GM19455 (cell line): ENCODE measurements at regions not wholly inside any gene's neighbourhood (a gene's known extent, or its start where the extent isn't known, plus 50 kb on each side); places are given as distances from the start of the nearest gene placed in this dataset.

ENCODE experiments used
- ATAC-seq: cut with Tn5 transposase; IDR thresholded peaks from one replicate; pipeline ENCODE4 v1.9.1; 2021; ENCODE audit not compliant: unreplicated experiment

DNA sequence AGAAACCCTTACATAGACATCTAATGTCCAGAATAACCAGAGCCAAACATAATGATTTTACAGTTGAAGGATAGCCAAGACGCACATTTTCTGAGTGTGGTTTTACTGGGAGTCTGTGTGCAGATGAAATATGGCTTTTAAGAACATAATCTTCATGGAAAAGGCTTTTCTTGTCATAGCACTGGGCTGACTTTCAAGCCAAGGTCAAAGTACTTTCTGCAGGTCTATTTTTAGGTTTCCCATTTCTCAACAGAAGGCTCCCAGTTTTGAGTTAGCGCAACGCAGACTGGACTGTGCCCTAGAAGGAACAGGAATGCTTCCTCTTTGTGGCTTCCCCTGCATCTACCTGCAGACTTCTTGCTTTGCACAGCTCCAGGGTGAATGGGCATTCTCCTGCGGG is 92.3 kb upstream of the UPP2 start:
- ATAC-seq, result no peak

DNA sequence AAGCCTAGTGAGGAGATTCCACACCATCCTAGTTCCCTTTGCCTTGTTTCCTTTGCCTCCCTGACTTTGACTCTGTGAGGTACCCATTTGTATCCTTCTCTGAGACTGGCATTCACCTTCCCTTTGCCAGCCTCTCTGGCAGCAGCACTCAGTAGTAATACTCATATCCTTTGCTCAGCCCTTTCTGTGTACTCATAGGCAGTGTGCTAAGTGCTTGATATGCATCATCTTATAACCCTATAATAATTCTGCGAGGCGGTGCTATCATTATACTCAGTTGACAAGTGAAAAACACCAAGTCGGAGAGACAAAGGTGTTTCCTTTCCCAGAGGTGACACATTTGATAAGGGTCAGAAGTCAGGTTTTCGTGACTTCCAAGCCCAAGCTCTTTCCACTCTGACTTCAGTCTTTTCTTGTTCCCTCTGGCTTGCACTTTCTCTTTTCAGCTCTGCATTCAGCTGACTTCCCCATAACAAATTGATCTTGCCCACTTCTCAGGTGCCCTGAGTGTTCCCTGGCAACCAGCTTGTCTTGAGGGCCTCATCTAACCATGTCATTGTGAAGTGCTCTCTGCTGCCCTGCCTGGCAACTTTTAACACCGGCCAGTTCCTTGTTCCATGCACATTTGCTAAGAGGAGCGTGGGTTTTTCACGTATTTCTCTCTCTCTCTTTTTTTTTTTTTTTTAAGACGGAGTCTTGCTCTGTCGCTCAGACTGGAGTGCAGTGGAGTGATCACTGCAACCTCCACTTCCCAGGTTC is 94.5 kb upstream of the UPP2 start:
- no peak for ATAC-seq

DNA sequence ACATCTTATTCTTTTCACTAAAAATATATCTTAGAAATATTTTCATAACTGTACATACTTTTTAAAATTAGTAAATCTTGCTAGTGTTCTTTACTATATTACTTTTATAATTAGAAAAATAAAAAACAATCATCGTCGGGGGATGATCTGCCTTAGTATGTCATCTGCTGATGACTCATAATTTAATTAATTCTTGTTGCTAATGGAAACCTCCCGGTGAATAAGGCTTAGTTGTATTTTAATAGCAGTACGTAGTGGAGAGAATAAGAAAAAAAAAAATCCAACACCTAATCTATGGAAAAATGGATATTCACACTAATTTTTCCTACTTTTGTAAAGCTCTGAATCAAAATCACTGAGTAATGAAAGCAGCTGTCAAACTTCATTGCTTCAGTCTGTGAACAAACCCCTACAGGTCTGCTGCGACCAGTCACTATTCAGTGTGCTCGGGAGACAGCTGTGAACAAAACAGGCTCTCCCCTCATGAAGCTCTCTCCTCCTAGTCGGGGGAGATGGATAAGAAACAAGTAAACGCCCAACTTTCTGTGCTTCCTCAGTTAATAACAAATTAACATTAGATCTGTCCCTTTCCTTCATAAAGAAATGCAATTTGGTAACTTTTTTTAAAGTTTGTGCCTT is 97.4 kb upstream of the UPP2 start:
- ATAC-seq, result no peak

DNA sequence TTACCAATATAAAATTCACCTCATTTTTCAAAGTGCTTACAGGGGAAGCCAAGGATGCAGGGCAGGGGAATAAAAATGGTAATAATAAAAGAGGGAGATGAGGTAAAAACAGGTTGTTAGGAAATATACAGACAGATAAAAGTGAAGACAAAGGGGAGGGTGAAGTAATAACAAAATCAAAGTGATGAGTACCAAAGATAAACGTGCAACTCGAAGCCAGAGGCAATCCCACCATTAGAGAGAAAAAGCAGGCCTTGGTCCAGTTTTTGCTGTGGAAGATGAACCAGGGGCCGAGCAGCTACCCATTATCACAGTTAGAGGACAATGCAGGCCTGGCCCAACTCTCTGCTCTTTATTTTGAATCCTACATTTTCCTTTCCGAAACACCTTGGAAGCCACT is 99.6 kb upstream of the UPP2 start:
- ATAC-seq, result no peak

DNA sequence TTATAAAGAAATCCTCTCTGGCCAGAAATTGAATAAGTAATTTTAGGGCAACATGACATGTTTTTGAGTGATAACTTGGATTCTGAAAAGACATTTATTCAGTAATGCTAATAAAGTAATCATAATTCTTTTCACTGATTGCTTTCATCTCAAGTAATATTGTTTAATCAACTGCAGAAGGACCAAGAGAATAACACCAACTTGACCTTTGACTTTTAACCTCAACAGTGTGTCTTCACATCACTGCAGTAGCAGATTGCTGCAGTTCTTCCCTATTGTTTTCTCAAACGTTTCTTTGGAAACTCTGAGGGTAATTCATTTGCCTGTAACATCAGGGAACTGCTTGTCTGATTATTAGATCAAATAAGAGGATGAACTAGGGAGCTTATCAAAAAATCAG is 104.9 kb upstream of the UPP2 start:
- no peak for ATAC-seq

DNA sequence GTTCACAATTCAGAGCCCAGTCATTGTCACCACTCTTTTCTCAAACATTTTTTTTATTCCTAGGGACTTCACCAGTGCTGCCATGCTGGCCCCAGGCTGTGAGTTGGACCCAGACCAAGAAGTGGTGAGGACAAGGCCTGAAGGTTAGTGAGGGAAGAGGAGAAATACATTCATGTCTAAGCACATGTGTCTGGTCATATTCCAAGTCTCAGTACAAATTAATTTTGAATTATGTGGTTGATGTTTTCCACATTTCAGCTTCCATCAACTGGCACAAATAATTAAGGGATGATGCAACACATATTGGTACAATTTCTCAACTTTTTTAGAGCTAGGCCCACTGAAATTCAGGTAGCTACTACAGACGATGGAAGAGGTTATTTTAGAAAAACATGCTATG is 106.6 kb upstream of the UPP2 start:
- ATAC-seq, result no peak

DNA sequence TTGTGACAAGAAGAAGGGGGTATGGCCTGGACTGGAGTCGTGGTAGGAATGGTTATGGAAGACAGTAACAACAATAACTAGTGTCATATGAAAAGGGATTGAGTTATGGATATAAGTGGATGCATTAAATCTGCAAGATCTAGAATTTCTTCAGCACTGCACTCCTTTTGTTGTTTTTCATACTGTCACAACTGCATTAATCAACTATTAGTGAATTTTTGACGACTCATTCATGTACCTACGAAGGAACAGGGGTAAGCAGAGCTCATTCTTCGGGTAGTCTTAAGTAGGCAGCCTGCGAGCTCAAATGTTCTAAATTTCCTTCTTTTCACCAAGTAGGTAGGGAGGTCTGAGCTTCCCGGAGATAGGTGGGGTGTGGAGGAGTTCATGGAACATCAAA is 109.7 kb upstream of the UPP2 start:
- no peak for ATAC-seq

DNA sequence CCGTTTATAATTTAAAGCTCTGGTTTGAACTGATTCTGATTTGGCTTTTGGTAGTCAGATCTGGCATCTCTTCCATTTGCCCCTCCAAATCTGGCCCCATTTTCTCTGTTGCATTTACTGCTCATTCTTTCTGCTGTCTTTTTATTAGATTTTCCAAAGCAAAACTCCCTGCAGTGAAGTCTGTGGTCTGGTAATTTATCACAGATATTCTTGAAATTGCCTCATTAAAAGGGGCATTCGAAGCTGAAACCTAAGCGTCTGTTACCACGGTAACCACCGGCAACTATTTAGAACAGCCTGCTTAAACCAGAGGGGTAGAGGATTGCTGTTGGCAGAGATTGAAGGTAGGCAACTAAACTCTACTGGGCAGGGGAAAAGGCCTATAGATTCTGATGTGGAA is 111.5 kb upstream of the UPP2 start:
- no peak for ATAC-seq

DNA sequence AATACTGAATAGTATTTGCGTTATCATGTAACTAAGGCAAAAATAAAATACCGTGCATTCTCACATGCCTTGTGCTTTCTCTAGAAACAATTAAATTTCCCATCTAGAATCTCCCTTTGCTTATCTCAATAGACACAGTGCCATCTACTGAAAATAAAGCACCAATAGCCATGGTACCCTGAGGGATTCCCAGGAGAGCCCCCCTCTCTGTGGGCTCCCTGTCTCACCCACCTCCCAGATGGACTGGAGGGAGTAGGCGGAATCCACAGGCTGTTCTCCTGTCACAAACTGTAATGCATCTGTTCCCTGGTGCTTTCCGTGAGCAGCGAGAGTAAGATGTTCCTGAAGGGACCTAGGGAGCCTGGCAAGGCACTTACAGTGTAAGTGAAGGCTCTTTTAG is 112.4 kb upstream of the UPP2 start:
- ATAC-seq, result no peak

DNA sequence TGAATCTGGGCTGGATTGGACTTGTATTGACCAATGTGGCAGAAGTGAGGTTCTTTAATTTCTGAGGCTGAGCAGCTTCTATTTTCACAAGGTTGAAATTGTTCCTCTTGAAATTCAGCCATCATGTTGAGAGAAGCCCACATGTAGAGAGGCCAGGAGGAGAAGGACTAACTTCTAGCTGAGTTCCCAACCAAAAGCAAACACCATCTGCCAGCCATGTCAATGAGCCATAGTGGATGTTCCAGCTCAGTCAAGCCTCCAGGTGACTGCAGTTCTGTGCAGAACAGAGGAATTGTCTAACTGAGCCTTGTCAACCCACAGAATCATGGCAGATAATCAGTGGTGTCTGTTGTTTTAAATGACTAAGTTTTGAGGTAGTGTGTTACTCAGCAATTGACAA is 110.6 kb upstream of the ACVR1 start:
- ATAC-seq, result no peak

DNA sequence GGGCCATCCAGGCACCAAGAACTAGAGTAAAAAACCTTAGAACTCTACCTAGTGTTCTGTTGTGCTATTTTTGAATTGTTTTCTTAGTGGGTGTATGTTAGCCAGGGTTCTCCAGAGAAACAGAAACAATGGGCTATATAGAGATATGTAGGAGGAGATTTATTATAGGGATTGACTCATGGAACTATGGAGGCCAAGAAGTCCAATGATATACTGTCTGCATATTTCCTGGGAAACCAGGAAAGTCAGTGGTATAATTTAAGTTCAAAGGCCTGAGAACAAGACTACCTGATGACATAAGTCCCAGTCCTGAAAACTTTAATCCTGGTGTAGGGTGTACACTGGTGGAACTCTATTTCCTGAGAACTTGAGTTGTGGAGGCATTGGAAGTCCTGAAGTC is 108.7 kb upstream of the ACVR1 start:
- ATAC-seq, result no peak

DNA sequence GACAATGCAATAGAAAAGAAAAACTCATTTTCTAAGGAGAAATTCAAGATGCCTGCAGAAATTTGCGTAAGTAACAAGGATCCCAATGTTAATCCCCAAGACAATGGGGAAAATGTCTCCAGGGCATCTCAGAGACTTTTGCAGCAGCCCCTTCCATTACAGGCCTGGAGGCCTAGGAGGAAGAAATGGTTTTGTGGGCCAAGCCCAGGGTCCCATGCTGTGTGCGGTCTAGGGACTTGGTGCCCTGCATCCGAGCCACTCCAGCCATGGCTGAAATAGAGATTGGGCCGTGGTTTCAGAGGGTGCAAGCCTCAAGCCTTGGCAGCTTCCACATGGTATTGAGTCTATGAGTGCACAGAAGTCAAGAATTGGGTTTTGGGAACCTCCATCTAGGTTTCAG is 103.9 kb upstream of the ACVR1 start:
- ATAC-seq, result no peak

DNA sequence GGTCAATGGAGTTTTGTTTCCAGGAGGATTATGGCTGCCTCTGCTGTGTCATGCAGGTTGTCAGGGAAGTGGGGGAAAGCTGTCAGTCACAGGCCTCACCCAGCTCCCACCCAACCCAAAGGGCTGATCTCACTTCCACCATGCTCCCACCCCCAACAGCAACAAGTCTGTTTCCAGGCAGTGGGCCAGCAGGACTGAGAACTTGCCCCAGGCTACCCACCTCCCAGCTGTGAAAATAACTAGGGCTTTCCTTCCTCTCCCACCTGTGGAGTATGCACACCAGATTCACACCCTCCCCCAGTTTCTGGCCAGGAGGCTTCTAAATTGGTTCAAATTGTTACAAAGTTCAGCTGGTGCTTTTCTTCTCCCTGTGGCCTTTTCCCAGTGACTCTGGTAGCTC is 95.6 kb upstream of the ACVR1 start:
- ATAC-seq, result no peak

DNA sequence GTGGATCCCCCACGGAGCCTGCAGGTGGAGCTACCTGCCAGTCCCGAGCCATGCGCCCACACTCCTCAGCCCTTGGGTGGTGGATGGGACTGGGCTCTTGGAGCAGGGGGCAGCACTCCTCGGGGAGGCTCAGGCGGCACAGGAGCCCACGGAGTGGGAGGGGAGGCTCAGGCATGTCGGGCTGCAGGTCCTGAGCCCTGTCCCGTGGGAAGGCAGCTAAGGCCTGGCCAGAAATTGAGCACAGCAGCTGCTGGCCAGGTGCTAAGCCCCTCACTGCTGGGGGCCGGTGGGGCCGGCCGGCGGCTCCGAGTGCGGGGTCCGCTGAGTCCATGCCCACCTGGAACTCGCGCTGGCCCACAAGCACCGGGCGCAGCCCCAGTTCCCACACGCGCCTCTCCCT is 91.7 kb upstream of the ACVR1 start:
- ATAC-seq, result no peak

DNA sequence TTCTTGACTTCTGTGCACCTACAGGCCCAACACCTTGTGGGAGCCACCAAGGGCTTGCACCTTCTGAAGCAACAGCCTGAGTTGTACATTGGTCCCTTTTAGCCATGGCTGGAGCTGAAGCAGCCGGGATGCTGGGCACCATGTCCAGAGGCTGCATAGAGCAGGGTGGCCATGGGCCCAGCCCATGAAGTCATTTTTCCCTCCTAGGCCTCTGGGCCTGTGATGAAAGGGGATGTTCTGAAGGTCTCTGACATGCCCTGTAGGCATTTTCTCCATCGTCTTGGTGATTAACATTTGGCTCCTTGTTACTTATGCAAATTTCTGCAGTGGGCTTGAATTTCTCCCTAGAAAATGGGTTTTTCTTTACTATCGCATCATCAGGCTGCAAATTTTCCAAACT is 83.1 kb upstream of the ACVR1 start:
- ATAC-seq, result no peak

DNA sequence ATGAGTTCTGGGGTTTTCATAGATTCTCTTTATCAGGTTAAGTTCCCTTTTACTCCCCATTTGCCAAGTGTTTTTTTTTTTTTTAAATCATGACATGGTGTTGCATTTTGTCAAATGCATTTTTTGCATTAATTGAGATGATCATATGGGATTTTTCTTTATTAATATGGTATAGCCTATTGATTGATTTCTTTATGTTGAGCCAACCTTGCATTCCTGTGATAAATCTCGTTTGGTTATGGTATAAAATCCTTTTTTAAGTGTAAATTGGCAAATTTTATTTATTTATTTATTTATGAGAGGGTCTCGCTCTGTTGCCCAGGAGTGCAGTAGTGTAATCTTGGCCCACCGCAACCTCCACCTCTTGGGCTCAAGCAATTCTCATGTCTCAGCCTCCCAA is 81.5 kb upstream of the ACVR1 start:
- no peak for ATAC-seq

DNA sequence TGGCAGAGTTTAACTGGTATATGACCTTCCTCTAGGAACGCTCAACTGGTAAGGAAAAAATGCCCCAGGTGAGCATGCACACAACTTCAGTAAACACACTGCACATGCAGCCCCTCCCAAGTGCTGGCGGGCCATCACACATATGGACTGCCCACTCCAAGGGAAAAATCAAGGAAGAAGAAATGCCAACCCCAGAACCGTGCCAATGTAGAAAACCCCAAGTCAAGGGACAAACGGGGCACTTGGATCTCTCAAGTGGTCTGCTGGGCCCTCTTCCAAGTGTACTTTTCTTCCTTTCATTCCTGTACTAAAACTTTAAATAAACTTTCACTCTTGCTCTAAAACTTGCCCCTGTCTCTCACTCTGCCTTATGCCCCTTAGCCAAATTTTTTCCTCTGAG is 76.4 kb upstream of the ACVR1 start:
- no peak for ATAC-seq

DNA sequence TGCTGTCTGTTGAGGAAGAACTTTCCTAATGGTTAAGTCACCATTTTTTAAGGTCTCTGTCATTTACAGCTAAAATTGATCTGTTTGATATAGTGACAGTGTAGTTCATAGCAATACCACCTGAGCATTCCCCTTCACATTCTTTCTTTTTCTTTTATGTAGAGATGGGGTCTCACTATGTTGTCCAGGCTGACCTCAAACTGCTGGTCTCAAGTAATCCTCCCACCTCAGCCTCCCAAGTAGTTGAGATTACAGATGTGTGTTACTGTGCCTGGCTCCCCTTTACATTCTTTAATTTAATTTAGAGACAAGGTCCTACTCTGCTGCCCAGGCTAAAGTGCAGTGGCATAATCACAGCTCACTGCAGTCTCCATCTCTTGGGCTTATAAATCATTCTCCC is 72.7 kb upstream of the ACVR1 start:
- no peak for ATAC-seq

DNA sequence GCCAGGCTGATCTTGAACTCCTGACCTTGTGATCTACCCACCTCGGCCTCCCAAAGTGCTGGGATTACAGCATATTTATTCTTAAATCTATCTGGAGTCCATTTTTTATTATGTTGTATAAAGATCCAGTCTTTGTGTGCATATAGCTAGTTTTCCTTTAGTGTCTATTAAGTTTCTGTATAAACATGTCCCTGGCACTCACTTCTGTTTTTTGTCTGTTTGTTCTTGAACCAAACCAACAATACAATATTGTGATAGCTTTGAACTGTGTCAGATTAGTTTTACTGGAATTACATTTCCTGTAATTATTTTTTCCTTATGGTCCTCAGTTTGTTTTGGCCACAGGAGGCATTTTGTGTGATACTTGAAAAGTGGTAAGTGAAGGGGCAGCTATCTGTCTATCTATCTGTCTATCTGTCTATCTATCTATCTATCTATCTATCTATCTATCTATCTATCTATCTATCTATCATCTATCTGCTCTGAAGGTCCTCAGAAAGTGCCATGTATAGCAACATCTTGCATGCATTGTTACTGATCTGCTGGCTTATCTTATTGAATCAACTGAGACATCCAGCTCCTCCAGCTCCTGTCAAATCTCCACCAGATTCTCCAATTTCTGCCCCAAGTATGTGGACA is 70.9 kb upstream of the ACVR1 start:
- no peak for ATAC-seq

DNA sequence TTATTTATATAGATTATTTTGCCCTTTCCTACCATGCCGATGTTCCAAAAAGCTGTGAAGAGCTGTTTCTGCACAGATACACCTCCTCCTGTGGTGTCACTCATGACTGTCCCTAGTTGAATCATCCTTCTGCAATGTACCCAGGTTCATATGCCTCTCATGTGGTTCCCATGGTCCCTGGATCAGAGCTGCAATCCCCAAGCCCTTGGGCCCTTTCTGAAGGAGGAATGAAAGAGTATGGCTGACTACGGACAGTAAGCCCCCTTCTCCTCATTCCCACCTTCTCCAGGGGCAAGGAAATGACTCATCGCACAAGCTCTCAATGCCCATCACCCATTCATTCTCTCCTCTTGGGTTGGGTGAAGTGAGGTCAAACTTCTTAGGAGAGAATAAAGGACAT is 63.9 kb upstream of the ACVR1 start:
- no peak for ATAC-seq

DNA sequence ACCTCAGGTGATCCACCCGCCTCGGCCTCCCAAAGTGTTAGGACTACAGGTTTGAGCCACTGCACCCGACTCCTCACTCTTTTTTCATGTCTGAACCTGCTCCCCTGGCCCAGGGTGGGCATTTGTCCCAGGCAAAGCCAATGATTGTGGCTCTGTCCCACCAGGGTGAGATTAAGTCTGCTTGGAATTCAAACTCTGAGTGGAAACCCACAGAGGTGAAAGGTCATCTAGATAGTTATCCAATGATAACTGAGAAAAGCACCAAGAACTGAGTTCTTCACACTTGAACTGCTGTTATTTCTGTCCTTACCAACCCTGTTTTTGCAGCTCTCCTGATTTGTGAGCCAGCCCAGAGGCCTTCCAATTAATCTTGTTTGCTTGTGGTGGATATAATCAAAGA is 62.4 kb upstream of the ACVR1 start:
- no peak for ATAC-seq

DNA sequence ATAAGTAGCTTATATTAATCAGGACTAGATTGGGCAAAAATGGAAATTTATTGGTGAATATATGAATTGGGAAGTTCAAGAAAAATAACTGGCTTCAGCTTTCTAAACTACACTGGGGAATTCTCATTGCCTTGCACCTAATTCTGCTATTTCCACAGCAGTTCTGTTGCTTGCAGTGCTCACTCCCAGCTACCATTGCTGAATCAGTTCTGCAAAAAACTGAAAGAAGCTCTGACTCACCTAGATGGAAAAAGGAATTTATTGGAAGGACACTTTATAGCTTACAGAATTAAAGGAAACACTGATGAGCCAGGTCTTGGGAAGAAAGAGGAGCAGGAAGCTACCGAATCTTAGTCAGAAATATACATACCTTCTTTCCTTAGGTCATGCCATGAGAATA is 60.3 kb upstream of the ACVR1 start:
- ATAC-seq, result no peak
